ENCODE measurements at regions not wholly inside any gene's neighbourhood (a gene's known extent, or its start where the extent isn't known, plus 50 kb on each side); places are given as distances from the start of the nearest gene placed in this dataset.

GRCh38 chr1:80258659-80259058 is 1252.1 kb upstream of the ADGRL4 start:
- TF ChIP-seq CTCF (IDR thresholded peaks at IDR 0.05) (no peak), POLR2A (IDR thresholded peaks at IDR 0.05) (no peak)

Data from prostate gland (tissue), 2 donors.